Activated naive CD8-positive, alpha-beta T cell treated with anti-CD3 and anti-CD28 coated beads, Interleukin-2, amount 50 U/mL, for 24 hours (primary cell): ENCODE measurements at regions not wholly inside any gene's neighbourhood (a gene's known extent, or its start where the extent isn't known, plus 50 kb on each side); places are given as distances from the start of the nearest gene placed in this dataset.

Source experiments
- ATAC-seq: fragments of 150-1000 bp; cut with Tn5 transposase; one replicate; pipeline ENCODE4 v1.10.0; 2021
- DNase-seq: peaks from one replicate; pipeline ENCODE4 v3.0.0; 2021
- H3K27ac Mint-ChIP-seq: one replicate; pipeline ENCODE4 v1.8.0; 2021; ENCODE audit warnings: mild to moderate bottlenecking, mixed read lengths
- H3K27me3 Mint-ChIP-seq: one replicate; pipeline ENCODE4 v1.8.0; 2021; ENCODE audit warnings: mixed read lengths
- H3K36me3 Mint-ChIP-seq: one replicate; pipeline ENCODE4 v1.8.0; 2021; ENCODE audit warnings: low read depth, mixed read lengths
- H3K4me1 Mint-ChIP-seq: one replicate; pipeline ENCODE4 v1.8.0; 2021; ENCODE audit warnings: mixed read lengths
- H3K4me3 Mint-ChIP-seq: one replicate; pipeline ENCODE4 v1.8.0; 2021; ENCODE audit warnings: mild to moderate bottlenecking, moderate library complexity, mixed read lengths
- H3K9me3 Mint-ChIP-seq: one replicate; pipeline ENCODE4 v1.8.0; 2021; ENCODE audit warnings: mixed read lengths

DNA sequence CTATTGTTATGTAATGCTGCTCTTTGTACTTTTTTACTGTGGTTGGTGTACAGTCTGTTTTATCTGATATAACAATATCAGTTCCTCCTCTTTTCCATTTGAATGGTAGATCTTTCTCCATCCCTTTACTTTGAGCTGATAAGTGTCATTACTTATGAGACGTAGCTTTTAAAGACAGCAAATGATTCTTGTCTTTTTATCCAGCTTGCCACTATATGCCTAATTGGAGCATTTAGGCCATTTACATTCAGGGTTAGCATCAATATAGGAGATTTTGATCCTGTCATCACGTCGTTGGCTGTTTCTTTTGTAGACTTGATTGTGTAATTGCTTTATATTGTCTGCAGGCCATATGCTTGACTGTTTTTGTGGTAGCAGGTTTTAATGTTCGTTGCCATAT is 894.2 kb upstream of the ATXN8OS start:
- H3K27me3 Mint-ChIP-seq, result no peaks in the 10 kb centered on the region
- no peaks in the 10 kb centered on the region for H3K36me3 Mint-ChIP-seq
- no peaks in the 10 kb centered on the region for H3K4me1 Mint-ChIP-seq
- no peak for ATAC-seq
- no peak overlapping the region for H3K4me3 Mint-ChIP-seq
- no peak for DNase-seq
- peaks cover 6% of the 10 kb centered on the region for H3K9me3 Mint-ChIP-seq
- H3K27ac Mint-ChIP-seq, result no peak overlapping the region

DNA sequence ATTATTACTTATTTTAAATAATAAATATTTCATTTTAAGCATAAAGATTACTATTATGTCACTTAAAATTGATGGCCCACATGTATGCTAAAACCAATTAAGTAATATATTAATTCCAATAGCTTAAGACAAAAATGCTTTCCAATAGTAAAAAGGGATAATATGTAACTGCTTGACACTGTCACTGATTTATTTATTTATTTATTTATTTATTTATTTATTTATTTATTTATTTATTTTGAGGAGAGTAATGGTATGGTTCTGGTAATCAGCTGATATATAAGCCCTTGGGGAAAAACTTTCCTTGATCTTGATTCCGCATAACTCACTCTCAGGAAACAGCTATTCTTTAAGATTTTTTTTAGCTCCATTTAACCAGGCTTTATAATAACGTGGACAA is 903.0 kb upstream of the ATXN8OS start:
- Mint-ChIP-seq H3K36me3 (no peaks in the 10 kb centered on the region), H3K27ac (no peak overlapping the region), H3K4me3 (no peak overlapping the region), H3K9me3 (peaks cover 18% of the 10 kb centered on the region), H3K4me1 (no peaks in the 10 kb centered on the region), H3K27me3 (no peaks in the 10 kb centered on the region)
- no peak for DNase-seq
- ATAC-seq, result no peak

GRCh38 chr13:69202996-69203395 is 904.6 kb upstream of the ATXN8OS start:
- no peak overlapping the region for H3K4me3 Mint-ChIP-seq
- H3K27ac Mint-ChIP-seq, result no peak overlapping the region
- DNase-seq (no peak), ATAC-seq (no peak)
- no peaks in the 10 kb centered on the region for H3K4me1 Mint-ChIP-seq
- no peaks in the 10 kb centered on the region for H3K36me3 Mint-ChIP-seq
- H3K27me3 Mint-ChIP-seq, result no peaks in the 10 kb centered on the region
- H3K9me3 Mint-ChIP-seq, result peaks cover 15% of the 10 kb centered on the region

GRCh38 chr13:69199664-69200063 is 908.0 kb upstream of the ATXN8OS start:
- Mint-ChIP-seq H3K4me3 (no peak overlapping the region), H3K9me3 (peaks cover 3% of the 10 kb centered on the region), H3K27ac (no peak overlapping the region), H3K4me1 (no peaks in the 10 kb centered on the region), H3K27me3 (no peaks in the 10 kb centered on the region), H3K36me3 (no peaks in the 10 kb centered on the region)
- DNase-seq (no peak), ATAC-seq (no peak)

DNA sequence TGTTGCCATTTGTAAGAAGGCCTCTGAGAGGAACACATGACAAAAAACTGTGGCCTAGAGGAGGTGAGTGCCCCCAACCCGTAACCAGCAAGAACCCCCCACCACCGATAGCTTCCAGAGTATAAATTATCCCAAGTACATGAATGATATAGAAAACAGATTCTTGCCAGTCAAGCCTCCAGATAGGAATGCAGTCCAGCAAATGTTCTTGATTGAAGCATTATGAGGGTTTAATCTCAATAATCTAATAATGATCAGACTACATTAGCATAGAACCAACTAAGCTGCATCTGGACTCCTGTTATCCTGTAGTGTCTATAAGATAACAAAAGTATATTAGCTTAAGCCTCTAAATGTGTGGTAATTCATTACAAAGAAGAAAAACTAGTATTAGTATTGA is 908.9 kb upstream of the ATXN8OS start:
- Mint-ChIP-seq H3K4me1 (no peaks in the 10 kb centered on the region), H3K27me3 (no peaks in the 10 kb centered on the region), H3K36me3 (no peaks in the 10 kb centered on the region), H3K9me3 (peaks cover 3% of the 10 kb centered on the region), H3K27ac (no peak overlapping the region), H3K4me3 (no peak overlapping the region)
- ATAC-seq (no peak), DNase-seq (no peak)

DNA sequence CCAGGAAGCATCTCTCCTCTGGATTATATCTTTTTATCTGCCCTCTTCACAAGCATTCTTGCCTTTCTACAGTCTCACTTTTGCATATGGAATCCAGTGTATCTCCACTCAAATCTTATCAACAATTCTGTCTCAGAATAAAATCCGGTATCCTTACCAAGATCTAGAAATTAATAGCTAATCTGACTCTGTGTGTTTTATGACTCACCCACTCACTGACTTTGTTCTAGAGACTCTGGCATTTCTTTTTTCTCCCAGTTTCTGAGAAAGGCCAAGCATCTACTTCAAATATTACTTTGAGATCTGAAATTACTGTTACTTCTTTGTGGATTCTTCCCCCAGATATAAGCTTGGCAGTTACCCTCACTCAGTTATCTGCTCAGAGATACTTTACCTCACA is 913.5 kb upstream of the ATXN8OS start:
- ATAC-seq, result no peak
- Mint-ChIP-seq H3K27me3 (no peaks in the 10 kb centered on the region), H3K36me3 (no peaks in the 10 kb centered on the region), H3K9me3 (no peaks in the 10 kb centered on the region), H3K4me1 (no peaks in the 10 kb centered on the region), H3K4me3 (no peak overlapping the region), H3K27ac (no peak overlapping the region)
- no peak for DNase-seq

DNA sequence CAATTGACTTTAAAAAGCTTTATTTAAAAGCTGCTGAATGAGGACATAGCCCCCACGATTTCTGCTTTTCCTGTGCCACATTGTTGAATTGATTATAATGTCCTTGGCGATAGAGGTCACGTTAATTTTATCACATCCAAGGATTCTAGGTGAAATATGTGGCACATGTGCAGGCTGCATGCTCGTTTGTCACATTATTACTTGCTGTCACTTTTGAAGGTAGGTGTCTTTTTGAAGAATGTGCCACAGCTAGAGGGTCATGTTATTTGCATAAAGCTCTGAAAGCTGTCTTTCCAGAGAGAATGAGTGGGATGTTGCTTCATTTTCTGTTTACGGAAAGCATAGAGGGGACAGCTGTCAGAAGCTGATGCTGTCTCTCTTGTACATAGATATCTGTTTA is 927.6 kb upstream of the ATXN8OS start:
- ATAC-seq (no peak), DNase-seq (no peak)
- Mint-ChIP-seq H3K4me1 (no peaks in the 10 kb centered on the region), H3K9me3 (peaks cover 10% of the 10 kb centered on the region), H3K27me3 (no peaks in the 10 kb centered on the region), H3K27ac (no peak overlapping the region), H3K36me3 (no peaks in the 10 kb centered on the region), H3K4me3 (no peak overlapping the region)

GRCh38 chr13:69178000-69178399 is 929.6 kb upstream of the ATXN8OS start:
- no peak overlapping the region for H3K4me3 Mint-ChIP-seq

DNA sequence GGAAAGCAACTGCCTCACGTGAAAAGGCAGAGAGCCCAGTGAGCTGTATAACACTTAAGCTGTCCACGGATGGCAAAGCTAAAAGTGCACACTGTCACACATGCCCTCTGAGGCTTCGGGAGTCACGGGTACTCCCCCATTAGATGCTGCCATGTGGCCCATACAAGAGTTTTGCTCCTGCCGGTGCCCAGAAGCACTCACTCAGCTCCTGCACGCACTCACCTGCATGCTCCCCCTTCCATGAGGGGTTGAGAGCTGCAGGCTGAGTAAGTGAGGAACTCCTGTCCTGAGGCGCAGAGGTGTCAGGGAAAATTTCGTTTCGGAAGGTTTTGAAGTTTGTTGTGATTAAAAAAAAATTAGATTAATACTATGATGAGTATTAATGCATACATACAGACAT is 939.2 kb upstream of the ATXN8OS start:
- DNase-seq, result no peak
- no peak overlapping the region for H3K4me3 Mint-ChIP-seq
- H3K27ac Mint-ChIP-seq, result no peak overlapping the region
- no peaks in the 10 kb centered on the region for H3K4me1 Mint-ChIP-seq
- no peaks in the 10 kb centered on the region for H3K27me3 Mint-ChIP-seq
- no peak for ATAC-seq
- H3K9me3 Mint-ChIP-seq, result peaks cover 4% of the 10 kb centered on the region
- H3K36me3 Mint-ChIP-seq, result no peaks in the 10 kb centered on the region

More at GRCh38 chr13:69178000-69178399, 929.6 kb upstream of the ATXN8OS start:
- Mint-ChIP-seq H3K36me3 (no peaks in the 10 kb centered on the region), H3K9me3 (peaks cover 5% of the 10 kb centered on the region), H3K27ac (no peak overlapping the region), H3K27me3 (no peaks in the 10 kb centered on the region), H3K4me1 (no peaks in the 10 kb centered on the region)
- no peak for ATAC-seq
- DNase-seq, result no peak

- H3K27ac Mint-ChIP-seq, result no peak overlapping the region
- DNase-seq, result no peak
- ATAC-seq, result no peak
- no peak overlapping the region for H3K4me3 Mint-ChIP-seq
- no peaks in the 10 kb centered on the region for H3K4me1 Mint-ChIP-seq
- no peaks in the 10 kb centered on the region for H3K27me3 Mint-ChIP-seq
- H3K36me3 Mint-ChIP-seq, result no peaks in the 10 kb centered on the region
- peaks cover 7% of the 10 kb centered on the region for H3K9me3 Mint-ChIP-seq
Observed at GRCh38 chr13:69155136-69155535, 952.5 kb upstream of the ATXN8OS start.

DNA sequence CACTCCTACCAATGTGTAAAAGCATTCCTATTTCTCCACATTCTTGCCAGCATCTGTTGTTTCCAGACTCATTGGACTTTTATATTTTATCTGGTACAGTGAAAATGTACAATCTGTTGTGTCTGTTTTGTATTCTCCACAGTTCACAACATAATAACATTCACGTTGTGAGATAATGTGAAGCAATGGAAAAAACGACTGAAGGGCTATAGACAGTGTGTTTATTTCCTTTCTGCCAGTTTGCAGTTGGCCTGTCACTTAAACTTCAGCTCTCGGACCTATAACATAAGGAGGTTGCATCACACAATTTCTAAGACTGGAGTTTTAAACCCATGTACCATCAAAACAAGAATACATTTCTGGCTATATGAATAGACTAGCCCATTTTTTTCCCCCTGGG is 965.5 kb upstream of the ATXN8OS start:
- Mint-ChIP-seq H3K27me3 (no peaks in the 10 kb centered on the region), H3K27ac (no peak overlapping the region), H3K9me3 (peaks cover 8% of the 10 kb centered on the region), H3K4me1 (no peaks in the 10 kb centered on the region), H3K4me3 (no peak overlapping the region), H3K36me3 (no peaks in the 10 kb centered on the region)
- ATAC-seq (no peak), DNase-seq (no peak)

DNA sequence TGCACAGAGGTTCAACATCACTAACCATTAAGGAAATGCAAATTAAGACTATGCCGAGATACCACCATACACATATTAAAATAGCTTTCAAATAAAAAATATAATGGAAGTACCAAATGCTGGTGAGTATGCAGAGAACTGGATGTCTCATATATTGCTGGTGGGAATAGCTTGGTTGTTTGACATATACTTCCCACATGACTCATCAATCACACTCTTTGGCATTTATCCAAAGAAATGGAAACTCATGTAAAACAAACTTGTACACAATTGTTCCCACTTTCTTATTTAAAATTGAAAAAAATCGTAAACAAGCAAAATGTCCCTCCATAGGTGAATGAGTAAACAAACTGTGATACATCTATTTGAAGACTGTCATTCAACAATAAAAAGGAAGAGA is 982.6 kb upstream of the ATXN8OS start:
- ATAC-seq (no peak), DNase-seq (no peak)
- H3K9me3 Mint-ChIP-seq, result peaks cover 39% of the 10 kb centered on the region
- no peaks in the 10 kb centered on the region for H3K4me1 Mint-ChIP-seq
- H3K36me3 Mint-ChIP-seq, result no peaks in the 10 kb centered on the region
- H3K27me3 Mint-ChIP-seq, result no peaks in the 10 kb centered on the region
- no peak overlapping the region for H3K4me3 Mint-ChIP-seq
- no peak overlapping the region for H3K27ac Mint-ChIP-seq

- DNase-seq (no peak), ATAC-seq (no peak)
- Mint-ChIP-seq H3K4me3 (no peak overlapping the region), H3K36me3 (no peaks in the 10 kb centered on the region), H3K9me3 (peaks cover 21% of the 10 kb centered on the region), H3K27me3 (no peaks in the 10 kb centered on the region), H3K27ac (no peak overlapping the region), H3K4me1 (no peaks in the 10 kb centered on the region)
Observed at GRCh38 chr13:69109891-69110525, 997.6 kb upstream of the ATXN8OS start.

DNA sequence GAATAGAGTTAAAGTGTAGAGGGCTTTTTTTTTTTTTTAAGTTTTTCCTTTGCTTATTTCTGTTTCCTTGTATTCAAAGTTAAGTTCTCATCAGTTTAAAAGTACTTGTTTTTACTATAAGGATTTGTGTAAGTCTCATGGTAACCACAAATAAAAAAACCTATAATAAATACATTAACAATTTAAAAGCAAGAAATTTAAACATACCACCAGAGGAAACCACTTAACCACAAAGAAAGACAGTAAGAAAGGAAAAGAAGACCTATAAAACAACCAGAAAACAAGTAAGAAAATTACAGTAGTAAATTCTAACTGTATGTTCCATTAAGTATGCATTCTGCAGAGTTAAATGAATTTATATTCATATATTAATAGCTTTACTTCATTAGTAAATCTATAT is 999.1 kb upstream of the ATXN8OS start:
- H3K9me3 Mint-ChIP-seq, result peaks cover 27% of the 10 kb centered on the region
- H3K27ac Mint-ChIP-seq, result no peak overlapping the region
- H3K36me3 Mint-ChIP-seq, result no peaks in the 10 kb centered on the region
- no peak for ATAC-seq
- no peak for DNase-seq
- H3K4me1 Mint-ChIP-seq, result no peaks in the 10 kb centered on the region
- no peaks in the 10 kb centered on the region for H3K27me3 Mint-ChIP-seq
- H3K4me3 Mint-ChIP-seq, result no peak overlapping the region

GRCh38 chr13:69107436-69107835 is 1000.2 kb upstream of the ATXN8OS start:
- no peak overlapping the region for H3K4me3 Mint-ChIP-seq
- no peak overlapping the region for H3K27ac Mint-ChIP-seq
- DNase-seq (no peak), ATAC-seq (no peak)
- no peaks in the 10 kb centered on the region for H3K27me3 Mint-ChIP-seq
- H3K36me3 Mint-ChIP-seq, result no peaks in the 10 kb centered on the region
- no peaks in the 10 kb centered on the region for H3K4me1 Mint-ChIP-seq
- peaks cover 27% of the 10 kb centered on the region for H3K9me3 Mint-ChIP-seq

GRCh38 chr13:69101841-69102240 is 1005.8 kb upstream of the ATXN8OS start:
- no peak for ATAC-seq
- DNase-seq, result no peak
- Mint-ChIP-seq H3K4me3 (no peak overlapping the region), H3K36me3 (no peaks in the 10 kb centered on the region), H3K27me3 (no peaks in the 10 kb centered on the region), H3K4me1 (no peaks in the 10 kb centered on the region), H3K9me3 (peaks cover 15% of the 10 kb centered on the region), H3K27ac (no peak overlapping the region)
